H9 (cell line): ENCODE measurements at regions not wholly inside any gene's neighbourhood (a gene's known extent, or its start where the extent isn't known, plus 50 kb on each side); places are given as distances from the start of the nearest gene placed in this dataset.

Source experiments
- DNase-seq: peaks from one replicate; pipeline ENCODE4 v3.0.0-alpha.2; 2017
- H2AFZ ChIP-seq: one replicate; pipeline ENCODE4 v1.6.1; 2013; ENCODE audit warnings: mild to moderate bottlenecking, low read length, control low read depth, moderate library complexity
- H2AK5ac ChIP-seq: 2 replicates; pipeline ENCODE4 v1.6.1; 2013; ENCODE audit warnings: low read length, control low read depth, mixed read lengths; ENCODE audit not compliant: insufficient read length
- H2BK120ac ChIP-seq: one replicate; pipeline ENCODE4 v1.6.1; 2013; ENCODE audit warnings: low read depth, mild to moderate bottlenecking, low read length, control low read depth, inconsistent platforms; ENCODE audit not compliant: poor library complexity, severe bottlenecking
- H2BK12ac ChIP-seq: 2 replicates; pipeline ENCODE4 v1.6.1; 2013; ENCODE audit warnings: low read length, control low read depth, mixed read lengths, low read depth; ENCODE audit not compliant: insufficient read length
- H2BK15ac ChIP-seq: 2 replicates; pipeline ENCODE4 v1.6.1; 2013; ENCODE audit warnings: low read depth, low read length, control low read depth
- H2BK20ac ChIP-seq: one replicate; pipeline ENCODE4 v1.6.1; 2013; ENCODE audit warnings: low read depth, mild to moderate bottlenecking, low read length, control low read depth, inconsistent platforms; ENCODE audit not compliant: poor library complexity, severe bottlenecking
- H2BK5ac ChIP-seq: 2 replicates; pipeline ENCODE4 v1.6.1; 2013; ENCODE audit warnings: low read length, control low read depth, mixed read lengths; ENCODE audit not compliant: insufficient read length
- H3K14ac ChIP-seq: 2 replicates; pipeline ENCODE4 v1.6.1; 2013; ENCODE audit warnings: low read length, control low read depth; ENCODE audit not compliant: insufficient read depth
- H3K18ac ChIP-seq: 2 replicates; pipeline ENCODE4 v1.6.1; 2013; ENCODE audit warnings: low read depth, mild to moderate bottlenecking, mixed read lengths, low read length, control low read depth; ENCODE audit not compliant: insufficient read length
- H3K23ac ChIP-seq: 2 replicates; pipeline ENCODE4 v1.6.1; 2013; ENCODE audit warnings: low read length, control low read depth, mixed read lengths, low read depth; ENCODE audit not compliant: insufficient read length
- H3K23me2 ChIP-seq: 2 replicates; pipeline ENCODE4 v1.6.1; 2013; ENCODE audit warnings: low read depth, mild to moderate bottlenecking, mixed read lengths, low read length, control low read depth; ENCODE audit not compliant: insufficient read length, poor library complexity, severe bottlenecking
- H3K27ac ChIP-seq: 2 replicates; pipeline ENCODE4 v1.5.1; 2013; ENCODE audit warnings: low read length, control low read depth, mixed read lengths, low read depth; ENCODE audit not compliant: insufficient read length
- H3K27me3 ChIP-seq: 2 replicates; pipeline ENCODE4 v1.6.1; 2013; ENCODE audit warnings: low read length, control low read depth, inconsistent platforms; ENCODE audit not compliant: insufficient read depth
- H3K4ac ChIP-seq: 2 replicates; pipeline ENCODE4 v1.6.1; 2013; ENCODE audit warnings: low read depth, mild to moderate bottlenecking, control low read depth, inconsistent platforms, low read length, moderate library complexity
- H3K4me1 ChIP-seq: 2 replicates; pipeline ENCODE4 v1.6.1; 2013; ENCODE audit warnings: low read length, control low read depth, inconsistent platforms; ENCODE audit not compliant: insufficient read depth
- H3K4me2 ChIP-seq: 2 replicates; pipeline ENCODE4 v1.6.1; 2013; ENCODE audit warnings: low read length, control low read depth, mixed read lengths; ENCODE audit not compliant: insufficient read length, insufficient read depth
- H3K56ac ChIP-seq: 2 replicates; pipeline ENCODE4 v1.6.1; 2013; ENCODE audit warnings: low read depth, mild to moderate bottlenecking, mixed read lengths, low read length, control low read depth; ENCODE audit not compliant: insufficient read length
- H3K79me1 ChIP-seq: 2 replicates; pipeline ENCODE4 v1.6.1; 2013; ENCODE audit warnings: low read depth, mild to moderate bottlenecking, moderate library complexity, low read length, control low read depth, inconsistent platforms; ENCODE audit not compliant: insufficient read depth, poor library complexity, severe bottlenecking
- H3K79me2 ChIP-seq: 2 replicates; pipeline ENCODE4 v1.6.1; 2013; ENCODE audit warnings: low read length, control low read depth, inconsistent platforms; ENCODE audit not compliant: insufficient read depth
- H3K9ac ChIP-seq: 2 replicates; pipeline ENCODE4 v1.6.1; 2013; ENCODE audit warnings: low read length, control low read depth, mixed read lengths; ENCODE audit not compliant: insufficient read length; ENCODE audit errors: extremely low read depth
- H3K9me3 ChIP-seq: one replicate; pipeline ENCODE4 v1.6.1; 2013; ENCODE audit warnings: low read depth, low read length, inconsistent platforms; ENCODE audit not compliant: control insufficient read depth
- H3T11ph ChIP-seq: one replicate; pipeline ENCODE4 v1.6.1; 2013; ENCODE audit warnings: mild to moderate bottlenecking, low read length, control low read depth, inconsistent platforms
- H4K20me1 ChIP-seq: one replicate; pipeline ENCODE4 v1.6.1; 2013; ENCODE audit not compliant: control insufficient read depth, insufficient read length, insufficient read depth
- H4K5ac ChIP-seq: 2 replicates; pipeline ENCODE4 v1.6.1; 2013; ENCODE audit warnings: low read depth, mild to moderate bottlenecking, mixed read lengths, low read length, control low read depth; ENCODE audit not compliant: insufficient read length
- H4K8ac ChIP-seq: replicated peaks from 2 replicates; pipeline ENCODE4 v1.6.1; 2013; ENCODE audit warnings: low read length, control low read depth, mixed read lengths, low read depth; ENCODE audit not compliant: insufficient read length
- H4K91ac ChIP-seq: 2 replicates; pipeline ENCODE4 v1.6.1; 2013; ENCODE audit warnings: low read depth, mild to moderate bottlenecking, moderate library complexity, mixed read lengths, low read length, control low read depth; ENCODE audit not compliant: insufficient read length
- H3K27ac Mint-ChIP-seq, 3 experiments: 2 replicates in 2 of 3; 3 replicates in 1 of 3; pipeline ENCODE4 v1.8.0; 2020 to 2021; ENCODE audit warnings: mixed read lengths in 3 of 3, mild to moderate bottlenecking in 1 of 3, moderate library complexity in 1 of 3
- H3K27me3 Mint-ChIP-seq: 2 replicates; pipeline ENCODE4 v1.8.0; 2021; ENCODE audit warnings: low read depth, mild to moderate bottlenecking, moderate library complexity, mixed read lengths
- H3K36me3 Mint-ChIP-seq, 3 experiments: 2 replicates in 2 of 3; 3 replicates in 1 of 3; pipeline ENCODE4 v1.8.0; 2020 to 2021; ENCODE audit warnings: low read depth in 3 of 3, mixed read lengths in 3 of 3; ENCODE audit not compliant: insufficient read depth in 1 of 3
- H3K4me1 Mint-ChIP-seq, 2 experiments: 2 replicates each; pipeline ENCODE4 v1.8.0; 2020; ENCODE audit warnings: mixed read lengths in 2 of 2
- H3K4me3 Mint-ChIP-seq, 2 experiments: 2 replicates in 1 of 2; 3 replicates in 1 of 2; pipeline ENCODE4 v1.8.0; 2020 to 2021; ENCODE audit warnings: mild to moderate bottlenecking in 2 of 2, mixed read lengths in 2 of 2, moderate library complexity in 1 of 2
- H3K9me3 Mint-ChIP-seq, 2 experiments: 2 replicates in 1 of 2; 3 replicates in 1 of 2; pipeline ENCODE4 v1.8.0; 2020; ENCODE audit warnings: mild to moderate bottlenecking in 2 of 2, mixed read lengths in 2 of 2, moderate library complexity in 1 of 2
- CTCF ChIP-seq: fragments of 200-600 bp; sonication (generic); conservative IDR thresholded peaks from 3 replicates; pipeline ENCODE4 v1.8.0; 2021; ENCODE audit warnings: antibody characterized with exemption, mild to moderate bottlenecking
- WGBS: extraction: QIAGEN DNeasy Blood & Tissue Kit; methylation state at CpG from one replicate; pipeline ENCODE4 v1.1.7; 2013; ENCODE audit warnings: missing lambda C conversion rate, low lambda C conversion rate, mixed read lengths; ENCODE audit not compliant: insufficient read length; ENCODE audit errors: extremely low coverage; 5-methylcytosine and 5-hydroxymethylcytosine counted together

- H3K9me3 ChIP-seq = no peaks in the 10 kb centered on the region
- no peak overlapping the region for H2BK12ac ChIP-seq
- no peak overlapping the region for H3K27ac ChIP-seq
- no peak overlapping the region for H3T11ph ChIP-seq
- no peak overlapping the region for H2BK120ac ChIP-seq
- H2BK15ac ChIP-seq = no peak overlapping the region
- no peaks in the 10 kb centered on the region for H3K4me1 ChIP-seq
- H3K4ac ChIP-seq = no peak overlapping the region
- no peak overlapping the region for H4K91ac ChIP-seq
- H4K20me1 ChIP-seq = no peaks in the 10 kb centered on the region
- DNase-seq = no peak
- WGBS = no CpG with 5 or more reads among the region's 1 CpG
- H3K36me3 Mint-ChIP-seq = peaks cover 0 to 4% (median 0%) of the 10 kb centered on the region in 3 experiments; a peak in 2 of 7 replicates
- H3K23ac ChIP-seq = no peak overlapping the region
- H3K14ac ChIP-seq = no peak overlapping the region
- H3K27me3 Mint-ChIP-seq = no peaks in the 10 kb centered on the region
- H3K9me3 Mint-ChIP-seq = peaks cover 6 to 12% of the 10 kb centered on the region in 2 experiments; a peak in 4 of 5 replicates
- H2AFZ ChIP-seq = no peak overlapping the region
- H3K56ac ChIP-seq = no peak overlapping the region
- H3K9ac ChIP-seq = no peak overlapping the region
- no peaks in the 10 kb centered on the region for H3K79me1 ChIP-seq
- no peak overlapping the region for H3K27ac Mint-ChIP-seq
- no peak overlapping the region for H4K8ac ChIP-seq
- H2BK20ac ChIP-seq = no peak overlapping the region
- no peaks in the 10 kb centered on the region for H3K27me3 ChIP-seq
- H3K4me1 Mint-ChIP-seq = no peaks in the 10 kb centered on the region
- H2BK5ac ChIP-seq = no peak overlapping the region
- H3K4me3 Mint-ChIP-seq = no peak overlapping the region
- H4K5ac ChIP-seq = no peak overlapping the region
- H3K79me2 ChIP-seq = no peaks in the 10 kb centered on the region
- no peak overlapping the region for H3K4me2 ChIP-seq
- no peak overlapping the region for H3K18ac ChIP-seq
- no peak overlapping the region for H2AK5ac ChIP-seq
- H3K23me2 ChIP-seq = no peaks in the 10 kb centered on the region
- no peak for TF ChIP-seq CTCF
Measured at GRCh38 chr7:79735012-79735411, 281.5 kb upstream of the MAGI2 start.
